ENCODE measurements at regions not wholly inside any gene's neighbourhood (a gene's known extent, or its start where the extent isn't known, plus 50 kb on each side); places are given as distances from the start of the nearest gene placed in this dataset.

DNA sequence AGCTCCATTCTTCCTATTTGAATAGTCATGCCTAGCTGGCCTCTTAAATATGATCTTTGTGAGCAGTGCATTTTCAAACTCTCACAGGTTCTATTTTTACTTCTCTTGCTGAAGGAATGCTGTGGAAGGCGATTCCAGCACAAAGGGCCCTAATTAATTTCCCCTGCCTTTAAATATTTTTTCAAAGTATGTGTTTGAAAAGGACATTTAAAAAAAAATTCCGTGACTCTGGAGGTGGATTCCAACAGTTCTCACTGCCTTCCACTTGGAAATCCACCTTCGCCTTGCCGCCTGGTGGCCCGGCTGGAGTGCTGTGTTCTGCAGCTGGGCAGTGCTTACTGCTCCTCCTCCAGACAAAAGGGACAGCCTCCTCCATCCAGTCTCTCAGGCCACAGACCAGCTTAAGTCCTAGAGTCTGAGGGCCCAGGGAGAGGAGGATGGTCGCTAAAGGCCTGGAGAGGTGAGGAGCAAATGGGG, 61.5 kb upstream of the CORO2B start:
- Histone ChIP-seq H3K27me3 (no peaks in the 10 kb centered on the region), H3K9me3 (no peaks in the 10 kb centered on the region), H3K36me3 (no peaks in the 10 kb centered on the region), H3K27ac (no peak overlapping the region), H3K4me3 (no peak overlapping the region), H3K4me1 (no peaks in the 10 kb centered on the region)
- 68% methylated on average over 6 of the region's 6 CpGs for WGBS (ENCODE audit: insufficient coverage, low coverage, low lambda C conversion rate, missing lambda C conversion rate)
- no peak for DNase-seq
- ATAC-seq: no peak
- intact Hi-C loops (cut with DNase I): no loop called here
- TF ChIP-seq POLR2A (IDR thresholded peaks at IDR 0.05) (no peak), CTCF (IDR thresholded peaks at IDR 0.05) (no peak)

GRCh38 chr15:68518046-68518445, 60.7 kb upstream of the CORO2B start:
- intact Hi-C loops (cut with DNase I): no loop called here
- no peak for DNase-seq
- Histone ChIP-seq H3K36me3 (no peaks in the 10 kb centered on the region), H3K27me3 (no peaks in the 10 kb centered on the region), H3K9me3 (no peaks in the 10 kb centered on the region), H3K4me1 (no peaks in the 10 kb centered on the region), H3K4me3 (no peak overlapping the region), H3K27ac (no peak overlapping the region)
- TF ChIP-seq CTCF (IDR thresholded peaks at IDR 0.05): no peak
- TF ChIP-seq POLR2A (IDR thresholded peaks at IDR 0.05): no peak
- no peak for ATAC-seq
- WGBS (ENCODE audit: insufficient coverage, low coverage, low lambda C conversion rate, missing lambda C conversion rate): 40% methylated on average over 2 of the region's 6 CpGs

GRCh38 chr15:68518785-68519430, 59.9 kb upstream of the CORO2B start:
- no peak for TF ChIP-seq CTCF (IDR thresholded peaks at IDR 0.05)
- TF ChIP-seq POLR2A (IDR thresholded peaks at IDR 0.05): no peak
- ATAC-seq (no peak), DNase-seq (no peak)
- no peaks in the 10 kb centered on the region for H3K9me3 ChIP-seq
- intact Hi-C loops (cut with DNase I): no loop called here
- H3K27me3 ChIP-seq: no peaks in the 10 kb centered on the region
- H3K36me3 ChIP-seq: no peaks in the 10 kb centered on the region
- no peak overlapping the region for H3K27ac ChIP-seq
- WGBS (ENCODE audit: insufficient coverage, low coverage, low lambda C conversion rate, missing lambda C conversion rate): 51% methylated on average over 4 of the region's 6 CpGs
- no peak overlapping the region for H3K4me3 ChIP-seq
- H3K4me1 ChIP-seq: no peaks in the 10 kb centered on the region

GRCh38 chr15:68524753-68525584, 53.8 kb upstream of the CORO2B start:
- Histone ChIP-seq H3K4me1 (no peaks in the 10 kb centered on the region), H3K27ac (no peak overlapping the region), H3K9me3 (no peaks in the 10 kb centered on the region), H3K4me3 (no peak overlapping the region), H3K36me3 (no peaks in the 10 kb centered on the region), H3K27me3 (no peaks in the 10 kb centered on the region)
- TF ChIP-seq POLR2A (IDR thresholded peaks at IDR 0.05): no peak
- TF ChIP-seq CTCF (IDR thresholded peaks at IDR 0.05): no peak
- no peak for ATAC-seq
- 42% methylated on average over 3 of the region's 4 CpGs for WGBS (ENCODE audit: insufficient coverage, low coverage, low lambda C conversion rate, missing lambda C conversion rate)
- intact Hi-C loops (cut with DNase I): no loop called here
- no peak for DNase-seq
